GM21737 (cell line): ENCODE measurements at regions not wholly inside any gene's neighbourhood (a gene's known extent, or its start where the extent isn't known, plus 50 kb on each side); places are given as distances from the start of the nearest gene placed in this dataset.

Experiments
- ATAC-seq: cut with Tn5 transposase; IDR thresholded peaks from one replicate; pipeline ENCODE4 v1.9.1; 2021; ENCODE audit warnings: mild to moderate bottlenecking, moderate library complexity; ENCODE audit not compliant: unreplicated experiment

GRCh38 chr5:155898284-155898683 lies 428.7 kb upstream of the SGCD start:
- ATAC-seq: no peak

- ATAC-seq: no peak
These were observed 423.2 kb upstream of the SGCD start for GRCh38 chr5:155903791-155904190.

GRCh38 chr5:155905364-155905763 lies 421.6 kb upstream of the SGCD start:
- no peak for ATAC-seq

- ATAC-seq: no peak
These were observed 420.9 kb upstream of the SGCD start for GRCh38 chr5:155906046-155906445.

- ATAC-seq: no peak
These were observed 418.4 kb upstream of the SGCD start for GRCh38 chr5:155908543-155908942.

- no peak for ATAC-seq
These were observed 414.7 kb upstream of the SGCD start for GRCh38 chr5:155912291-155912690.

- no peak for ATAC-seq
These were observed 412.2 kb upstream of the SGCD start for GRCh38 chr5:155914766-155915165.

- no peak for ATAC-seq
These were observed 411.4 kb upstream of the SGCD start for GRCh38 chr5:155915601-155916000.

GRCh38 chr5:155919126-155919525 lies 407.8 kb upstream of the SGCD start:
- ATAC-seq: no peak

GRCh38 chr5:155919725-155920124 lies 407.2 kb upstream of the SGCD start:
- ATAC-seq: no peak

- ATAC-seq: no peak
These were observed 405.3 kb upstream of the SGCD start for GRCh38 chr5:155921621-155922020.

GRCh38 chr5:155923784-155924183 lies 403.2 kb upstream of the SGCD start:
- no peak for ATAC-seq

GRCh38 chr5:155926031-155926430 lies 400.9 kb upstream of the SGCD start:
- ATAC-seq: no peak

- no peak for ATAC-seq
These were observed 400.2 kb upstream of the SGCD start for GRCh38 chr5:155926766-155927165.

- no peak for ATAC-seq
These were observed 397.9 kb upstream of the SGCD start for GRCh38 chr5:155929112-155929511.

GRCh38 chr5:155934964-155935363 lies 392.0 kb upstream of the SGCD start:
- no peak for ATAC-seq

- no peak for ATAC-seq
These were observed 391.2 kb upstream of the SGCD start for GRCh38 chr5:155935723-155936122.

GRCh38 chr5:155936520-155937406 lies 390.2 kb upstream of the SGCD start:
- ATAC-seq: no peak

GRCh38 chr5:155938051-155938450 lies 388.9 kb upstream of the SGCD start:
- ATAC-seq: no peak

GRCh38 chr5:155941340-155941739 lies 385.6 kb upstream of the SGCD start:
- ATAC-seq: no peak

- ATAC-seq: peak; percentile 90
These were observed 383.2 kb upstream of the SGCD start for GRCh38 chr5:155943516-155944407.
